MM.1S (cell line): ENCODE measurements at regions not wholly inside any gene's neighbourhood (a gene's known extent, or its start where the extent isn't known, plus 50 kb on each side); places are given as distances from the start of the nearest gene placed in this dataset.
"Not testable (repeated sequence)": the region's sequence is repeated elsewhere in the genome, so short reads cannot be mapped to it uniquely, and the experiment has no call there.

Source experiments
- EZH2 ChIP-seq: fragments of 300-600 bp; sonication (generic); optimal IDR thresholded peaks from 2 replicates; pipeline ENCODE3; 2017; ENCODE audit warnings: low read depth, mild to moderate bottlenecking, antibody characterized with exemption, low read length, mixed read lengths
- TF ChIP-seq, protein P1 (sequence below): fragments of 300-600 bp; sonication (generic); IDR thresholded peaks from 2 replicates; pipeline ENCODE4 v1.5.1; 2016; ENCODE audit warnings: antibody characterized with exemption, low read length, mixed read lengths

DNA sequence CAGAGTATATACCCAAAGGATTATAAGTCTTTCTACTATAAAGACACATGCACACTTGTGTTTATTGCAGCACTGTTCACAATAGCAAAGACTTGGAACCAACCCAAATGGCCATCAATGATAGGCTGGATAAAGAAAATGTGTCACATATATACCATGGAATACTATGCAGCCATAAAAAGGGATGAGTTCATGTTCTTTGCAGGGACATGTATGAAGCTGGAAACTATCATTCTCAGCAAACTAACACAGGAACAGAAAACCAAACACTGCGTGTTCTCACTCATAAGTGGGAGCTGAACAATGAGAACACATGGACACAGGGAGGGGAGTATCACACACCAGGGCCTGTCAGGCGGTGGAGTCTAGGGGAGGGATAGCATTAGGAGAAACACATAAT, 281.7 kb upstream of the MEF2C start:
- TF ChIP-seq, protein P1, sequence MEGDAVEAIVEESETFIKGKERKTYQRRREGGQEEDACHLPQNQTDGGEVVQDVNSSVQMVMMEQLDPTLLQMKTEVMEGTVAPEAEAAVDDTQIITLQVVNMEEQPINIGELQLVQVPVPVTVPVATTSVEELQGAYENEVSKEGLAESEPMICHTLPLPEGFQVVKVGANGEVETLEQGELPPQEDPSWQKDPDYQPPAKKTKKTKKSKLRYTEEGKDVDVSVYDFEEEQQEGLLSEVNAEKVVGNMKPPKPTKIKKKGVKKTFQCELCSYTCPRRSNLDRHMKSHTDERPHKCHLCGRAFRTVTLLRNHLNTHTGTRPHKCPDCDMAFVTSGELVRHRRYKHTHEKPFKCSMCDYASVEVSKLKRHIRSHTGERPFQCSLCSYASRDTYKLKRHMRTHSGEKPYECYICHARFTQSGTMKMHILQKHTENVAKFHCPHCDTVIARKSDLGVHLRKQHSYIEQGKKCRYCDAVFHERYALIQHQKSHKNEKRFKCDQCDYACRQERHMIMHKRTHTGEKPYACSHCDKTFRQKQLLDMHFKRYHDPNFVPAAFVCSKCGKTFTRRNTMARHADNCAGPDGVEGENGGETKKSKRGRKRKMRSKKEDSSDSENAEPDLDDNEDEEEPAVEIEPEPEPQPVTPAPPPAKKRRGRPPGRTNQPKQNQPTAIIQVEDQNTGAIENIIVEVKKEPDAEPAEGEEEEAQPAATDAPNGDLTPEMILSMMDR, result not testable (repeated sequence)
- TF ChIP-seq EZH2, result not testable (repeated sequence)
